Stimulated activated naive CD8-positive, alpha-beta T cell treated with anti-CD3 and anti-CD28 coated beads, Interleukin-15, amount 100 ng/mL, for 72 hours (primary cell): ENCODE measurements at regions not wholly inside any gene's neighbourhood (a gene's known extent, or its start where the extent isn't known, plus 50 kb on each side); places are given as distances from the start of the nearest gene placed in this dataset.
"Not testable (repeated sequence)": the region's sequence is repeated elsewhere in the genome, so short reads cannot be mapped to it uniquely, and the experiment has no call there.

Experiments used
- ATAC-seq: fragments of 150-1000 bp; cut with Tn5 transposase; 2 replicates; pipeline ENCODE4 v1.10.0; 2021; ENCODE audit warnings: mild to moderate bottlenecking, moderate library complexity
- DNase-seq, 2 donors: peaks; one replicate each; pipeline ENCODE4 v3.0.0; 2021 to 2022
- H3K27ac Mint-ChIP-seq, 2 donors: one replicate each; pipeline ENCODE4 v1.8.0; 2022; ENCODE audit warnings: mild to moderate bottlenecking in 2 of 2, mixed read lengths in 2 of 2, moderate library complexity in 2 of 2
- H3K27me3 Mint-ChIP-seq: one replicate; pipeline ENCODE4 v1.8.0; 2022; ENCODE audit warnings: mixed read lengths
- H3K4me1 Mint-ChIP-seq: one replicate; pipeline ENCODE4 v1.8.0; 2022; ENCODE audit warnings: mild to moderate bottlenecking, mixed read lengths
- H3K4me3 Mint-ChIP-seq, 2 donors: one replicate each; pipeline ENCODE4 v1.8.0; 2022; ENCODE audit warnings: mild to moderate bottlenecking in 2 of 2, mixed read lengths in 2 of 2, moderate library complexity in 1 of 2
- H3K9me3 Mint-ChIP-seq, 2 donors: one replicate each; pipeline ENCODE4 v1.8.0; 2022; ENCODE audit warnings: mixed read lengths in 2 of 2

- not testable (repeated sequence) for DNase-seq, ATAC-seq, H3K4me3 Mint-ChIP-seq, H3K27ac Mint-ChIP-seq
- Mint-ChIP-seq H3K27me3 (peaks cover 37% of the 10 kb centered on the region), H3K9me3 (peaks cover 17 to 21% of the 10 kb centered on the region in 2 donors), H3K4me1 (peaks cover 11% of the 10 kb centered on the region)
These were observed 163.0 kb downstream of the CCDC71L start for GRCh38 chr7:106498005-106498404.

- Mint-ChIP-seq H3K9me3 (peaks cover 17 to 28% of the 10 kb centered on the region in 2 donors), H3K4me3 (no peak overlapping the region), H3K4me1 (no peaks in the 10 kb centered on the region), H3K27me3 (peaks cover 46% of the 10 kb centered on the region), H3K27ac (no peak overlapping the region)
- ATAC-seq (no peak), DNase-seq (no peak)
These were observed 167.8 kb downstream of the CCDC71L start for GRCh38 chr7:106493041-106493731.

GRCh38 chr7:106488465-106488864 is 172.5 kb downstream of the CCDC71L start:
- ATAC-seq (no peak), DNase-seq (no peak)
- peaks cover 9% of the 10 kb centered on the region for H3K27me3 Mint-ChIP-seq
- H3K27ac Mint-ChIP-seq: no peak overlapping the region
- peaks cover 0 to 7% of the 10 kb centered on the region in 2 donors for H3K9me3 Mint-ChIP-seq
- no peak overlapping the region for H3K4me3 Mint-ChIP-seq
- peaks cover 37% of the 10 kb centered on the region for H3K4me1 Mint-ChIP-seq

GRCh38 chr7:106487892-106488291 is 173.1 kb downstream of the CCDC71L start:
- no peak for ATAC-seq
- H3K27ac Mint-ChIP-seq: no peak overlapping the region
- no peak overlapping the region for H3K4me3 Mint-ChIP-seq
- DNase-seq: no peak
- peaks cover 10% of the 10 kb centered on the region for H3K27me3 Mint-ChIP-seq
- H3K4me1 Mint-ChIP-seq: peaks cover 43% of the 10 kb centered on the region
- H3K9me3 Mint-ChIP-seq: peaks cover 0 to 7% of the 10 kb centered on the region in 2 donors

GRCh38 chr7:106486331-106486730 is 174.6 kb downstream of the CCDC71L start:
- DNase-seq: no peak
- peaks cover 7 to 8% of the 10 kb centered on the region in 2 donors for H3K9me3 Mint-ChIP-seq
- H3K4me1 Mint-ChIP-seq: peaks cover 58% of the 10 kb centered on the region
- no peak for ATAC-seq
- no peak overlapping the region for H3K27ac Mint-ChIP-seq
- no peak overlapping the region for H3K4me3 Mint-ChIP-seq
- peaks cover 16% of the 10 kb centered on the region for H3K27me3 Mint-ChIP-seq

GRCh38 chr7:106485919-106486318 is 175.0 kb downstream of the CCDC71L start:
- H3K27me3 Mint-ChIP-seq: peaks cover 18% of the 10 kb centered on the region
- H3K4me3 Mint-ChIP-seq: peak overlapping the region in 1 of 2 donors; percentile 1
- DNase-seq: no peak
- H3K4me1 Mint-ChIP-seq: peaks cover 62% of the 10 kb centered on the region
- H3K9me3 Mint-ChIP-seq: peaks cover 7 to 8% of the 10 kb centered on the region in 2 donors
- no peak for ATAC-seq
- peak overlapping the region in 1 of 2 donors; percentile 14 for H3K27ac Mint-ChIP-seq

GRCh38 chr7:106485031-106485551 is 175.9 kb downstream of the CCDC71L start:
- DNase-seq (no peak), ATAC-seq (peak; percentile 81)
- Mint-ChIP-seq H3K4me3 (peak overlapping the region; percentile 5 to 40), H3K27ac (peak overlapping the region; percentile 24 to 72), H3K27me3 (peaks cover 18% of the 10 kb centered on the region), H3K9me3 (peaks cover 7 to 8% of the 10 kb centered on the region in 2 donors), H3K4me1 (peaks cover 70% of the 10 kb centered on the region)

GRCh38 chr7:106484562-106484961 is 176.4 kb downstream of the CCDC71L start:
- Mint-ChIP-seq H3K9me3 (peaks cover 3 to 8% of the 10 kb centered on the region in 2 donors), H3K27me3 (peaks cover 23% of the 10 kb centered on the region), H3K4me1 (peaks cover 74% of the 10 kb centered on the region), H3K4me3 (peak overlapping the region in 1 of 2 donors; percentile 9), H3K27ac (peak overlapping the region in 1 of 2 donors; percentile 72)
- ATAC-seq: peak; percentile 25
- no peak for DNase-seq

GRCh38 chr7:106482091-106482490 is 178.9 kb downstream of the CCDC71L start:
- Mint-ChIP-seq H3K4me1 (peaks cover 74% of the 10 kb centered on the region), H3K4me3 (no peak overlapping the region), H3K27me3 (peaks cover 25% of the 10 kb centered on the region), H3K9me3 (peaks cover 0 to 8% of the 10 kb centered on the region in 2 donors), H3K27ac (no peak overlapping the region)
- DNase-seq (no peak), ATAC-seq (no peak)

- no peak for DNase-seq
- Mint-ChIP-seq H3K9me3 (peaks cover 3 to 8% of the 10 kb centered on the region in 2 donors), H3K4me1 (peaks cover 59% of the 10 kb centered on the region), H3K27ac (peak overlapping the region in 1 of 2 donors; percentile 77), H3K4me3 (peak overlapping the region; percentile 3 to 38), H3K27me3 (peaks cover 30% of the 10 kb centered on the region)
- peak; percentile 35 for ATAC-seq
These were observed 180.3 kb downstream of the CCDC71L start for GRCh38 chr7:106480616-106481031.

GRCh38 chr7:106480161-106480579 is 180.8 kb downstream of the CCDC71L start:
- Mint-ChIP-seq H3K27me3 (peaks cover 35% of the 10 kb centered on the region), H3K4me1 (peaks cover 54% of the 10 kb centered on the region), H3K27ac (peak overlapping the region in 1 of 2 donors; percentile 77), H3K9me3 (peaks cover 7 to 8% of the 10 kb centered on the region in 2 donors), H3K4me3 (peak overlapping the region in 1 of 2 donors; percentile 38)
- ATAC-seq (peak; percentile 89), DNase-seq (no peak)

- H3K4me3 Mint-ChIP-seq: no peak overlapping the region
- peaks cover under 1 to 13% of the 10 kb centered on the region in 2 donors for H3K9me3 Mint-ChIP-seq
- ATAC-seq: no peak
- DNase-seq: no peak
- peaks cover 22% of the 10 kb centered on the region for H3K4me1 Mint-ChIP-seq
- H3K27me3 Mint-ChIP-seq: peaks cover 38% of the 10 kb centered on the region
- no peak overlapping the region for H3K27ac Mint-ChIP-seq
These were observed 184.2 kb downstream of the CCDC71L start for GRCh38 chr7:106476751-106477150.

- Mint-ChIP-seq H3K9me3 (peaks cover 0 to 18% of the 10 kb centered on the region in 2 donors), H3K4me1 (peaks cover 9% of the 10 kb centered on the region), H3K27me3 (peaks cover 41% of the 10 kb centered on the region), H3K4me3 (no peak overlapping the region), H3K27ac (no peak overlapping the region)
- DNase-seq: no peak
- no peak for ATAC-seq
These were observed 188.0 kb upstream of the NAMPT start for GRCh38 chr7:106472741-106473140.

- peaks cover 9% of the 10 kb centered on the region for H3K4me1 Mint-ChIP-seq
- DNase-seq: no peak
- H3K27ac Mint-ChIP-seq: no peak overlapping the region
- no peak for ATAC-seq
- H3K4me3 Mint-ChIP-seq: no peak overlapping the region
- peaks cover 41% of the 10 kb centered on the region for H3K27me3 Mint-ChIP-seq
- peaks cover 0 to 19% of the 10 kb centered on the region in 2 donors for H3K9me3 Mint-ChIP-seq
These were observed 187.1 kb upstream of the NAMPT start for GRCh38 chr7:106471686-106472440.

- Mint-ChIP-seq H3K9me3 (peaks cover 0 to 23% of the 10 kb centered on the region in 2 donors), H3K27ac (no peak overlapping the region), H3K4me1 (peaks cover 9% of the 10 kb centered on the region), H3K27me3 (peaks cover 40% of the 10 kb centered on the region), H3K4me3 (no peak overlapping the region)
- DNase-seq (no peak), ATAC-seq (no peak)
These were observed 186.2 kb upstream of the NAMPT start for GRCh38 chr7:106471021-106471420.

GRCh38 chr7:106466867-106467266 is 182.1 kb upstream of the NAMPT start:
- H3K4me1 Mint-ChIP-seq: peaks cover 23% of the 10 kb centered on the region
- peaks cover 17% of the 10 kb centered on the region for H3K27me3 Mint-ChIP-seq
- no peak for DNase-seq
- peaks cover 0 to 11% of the 10 kb centered on the region in 2 donors for H3K9me3 Mint-ChIP-seq
- no peak overlapping the region for H3K27ac Mint-ChIP-seq
- H3K4me3 Mint-ChIP-seq: no peak overlapping the region
- no peak for ATAC-seq
